HG03565 (cell line): ENCODE measurements at regions not wholly inside any gene's neighbourhood (a gene's known extent, or its start where the extent isn't known, plus 50 kb on each side); places are given as distances from the start of the nearest gene placed in this dataset.
"Not testable (repeated sequence)": the region's sequence is repeated elsewhere in the genome, so short reads cannot be mapped to it uniquely, and the experiment has no call there.

Experiments
- ATAC-seq: cut with Tn5 transposase; IDR thresholded peaks from one replicate; pipeline ENCODE4 v1.9.1; 2021; ENCODE audit warnings: mild to moderate bottlenecking, moderate library complexity; ENCODE audit not compliant: unreplicated experiment

DNA sequence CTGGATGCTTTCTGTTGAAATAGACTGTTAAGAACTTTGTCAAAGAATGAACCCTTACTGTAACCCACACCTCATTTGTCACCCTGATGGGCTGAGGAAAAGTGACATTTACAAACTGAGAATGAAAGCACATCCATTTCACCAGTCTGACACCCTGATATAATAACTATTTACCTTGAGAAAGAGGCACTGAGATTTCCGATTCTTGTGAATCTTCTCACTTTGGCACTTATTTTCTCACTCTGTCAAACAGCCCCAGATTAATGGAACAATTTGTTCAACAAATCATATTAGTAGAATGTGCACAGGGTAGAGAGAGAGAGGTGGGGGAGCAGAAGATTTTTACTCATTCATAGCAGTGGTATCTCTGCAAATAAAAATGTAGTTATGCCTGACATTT lies 606.9 kb downstream of the MCTP2 start:
- no peak for ATAC-seq

DNA sequence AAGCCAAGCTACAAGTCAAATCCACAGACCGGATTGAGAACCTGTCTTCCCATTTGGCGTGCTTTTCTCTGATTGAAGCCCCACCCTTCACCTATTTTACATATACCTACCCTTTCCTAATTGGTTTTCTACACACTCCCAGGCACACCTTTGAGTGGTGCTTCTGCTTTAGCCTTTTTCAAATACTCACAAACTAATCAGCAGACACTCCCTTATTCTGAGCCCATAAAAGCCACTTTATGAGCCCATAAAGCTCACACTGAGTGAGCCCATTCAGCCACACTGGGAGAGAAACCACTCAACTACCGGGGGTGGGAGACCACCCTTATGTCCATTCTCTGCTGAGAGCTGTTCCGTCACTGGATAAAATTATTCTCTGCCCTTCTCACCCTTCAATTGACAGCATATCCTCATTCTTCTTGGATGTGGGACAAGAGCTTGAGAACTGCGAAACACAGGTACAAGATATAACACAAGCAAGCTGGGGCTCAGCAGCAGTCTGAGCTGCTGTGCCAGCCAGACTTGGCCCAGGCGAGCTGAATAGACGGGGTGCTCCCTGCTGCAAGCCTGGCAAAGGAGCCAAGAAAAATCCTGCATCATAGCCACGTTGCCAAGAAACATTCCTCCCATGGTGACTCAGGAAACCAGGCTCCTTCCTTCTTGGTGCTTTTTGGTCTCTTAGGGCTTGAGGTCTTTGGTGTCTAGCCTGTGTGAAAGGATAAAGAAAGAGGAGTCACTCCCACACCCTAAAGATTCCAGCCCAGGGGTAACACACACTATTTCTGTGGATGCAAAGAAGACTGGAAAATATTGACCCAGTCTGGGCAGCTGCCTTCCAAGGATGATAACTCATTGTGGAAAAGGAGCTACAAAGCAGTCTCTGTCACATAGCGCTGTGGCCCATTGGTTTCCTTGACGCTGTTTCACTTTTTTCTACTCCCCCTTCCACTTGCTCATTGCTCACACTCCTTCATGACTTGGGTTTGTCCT lies 609.7 kb downstream of the MCTP2 start:
- ATAC-seq = no peak

DNA sequence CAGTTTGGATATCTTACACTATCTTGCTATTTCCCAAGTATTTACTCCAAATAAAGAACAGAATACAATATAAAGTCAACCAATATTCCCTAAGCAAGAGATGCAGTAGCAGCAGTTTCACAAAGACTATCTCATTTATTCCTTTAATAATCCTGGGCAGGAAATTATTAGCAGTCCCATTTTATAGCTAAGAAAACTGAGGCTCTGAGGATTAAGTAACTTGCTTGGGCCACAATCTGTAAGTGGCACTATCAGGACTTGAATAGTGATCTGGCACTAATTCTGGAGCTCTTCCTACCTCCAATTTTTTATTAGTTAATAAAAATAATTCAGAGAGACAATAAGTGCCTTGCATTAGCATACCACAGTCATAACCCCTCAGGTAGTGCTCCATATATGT lies 611.7 kb downstream of the MCTP2 start:
- ATAC-seq = no peak

DNA sequence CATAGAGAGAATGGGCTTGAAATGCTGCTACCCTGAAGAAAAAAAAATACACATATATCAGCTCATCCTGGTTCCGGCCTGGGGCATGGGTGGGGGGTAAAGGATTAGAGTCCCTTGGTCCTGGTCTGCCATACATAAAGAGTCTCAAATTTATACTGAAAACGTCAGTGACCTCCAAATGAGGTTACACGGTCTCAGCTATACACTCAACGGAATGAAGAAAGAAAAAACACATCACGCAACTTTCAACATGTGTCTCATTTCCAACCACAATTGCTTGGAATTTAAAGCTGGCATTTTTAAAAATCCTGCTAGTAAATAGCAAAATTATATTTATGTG lies 612.8 kb downstream of the MCTP2 start:
- no peak for ATAC-seq

DNA sequence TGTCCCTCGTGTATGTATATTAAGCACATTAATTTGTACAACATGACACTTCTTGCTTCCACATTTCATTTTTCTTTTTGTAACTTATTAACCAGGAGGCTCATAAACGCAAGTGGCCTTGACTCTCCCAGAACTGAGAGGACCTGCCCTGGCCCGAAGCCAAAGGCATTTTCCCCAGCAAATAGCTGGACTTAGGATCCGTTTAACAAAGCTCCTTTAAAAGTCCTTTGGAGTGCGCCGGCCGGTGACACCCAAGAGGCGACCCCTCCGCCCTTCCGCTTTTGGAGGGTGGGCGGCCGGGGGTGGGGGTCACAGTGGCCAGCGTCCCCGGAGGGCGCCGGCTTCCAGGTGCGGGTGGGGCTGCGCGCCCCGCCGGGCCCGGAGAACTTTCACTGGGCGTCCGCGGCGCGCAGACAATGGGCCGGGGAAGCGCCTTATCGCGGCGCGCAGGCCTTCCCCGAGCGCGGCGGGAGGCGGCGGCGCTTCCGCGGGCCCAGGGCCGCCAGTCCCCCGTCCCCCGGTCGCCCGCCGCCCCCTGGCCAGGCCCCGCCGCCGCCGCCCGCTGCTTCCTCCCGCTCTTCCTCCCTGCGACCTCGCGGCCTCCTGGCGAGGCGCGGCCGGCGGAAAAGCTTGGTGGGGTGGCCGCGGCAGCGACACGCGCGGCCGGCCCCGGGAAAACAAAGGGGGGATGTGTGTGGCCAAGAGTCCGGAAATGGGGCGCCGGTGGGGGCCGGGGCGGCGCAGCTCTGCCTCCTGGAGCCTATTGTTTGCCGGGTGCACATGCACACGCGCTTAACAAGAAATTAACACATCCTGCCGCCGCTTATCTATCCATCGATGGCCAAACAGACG lies 613.4 kb downstream of the MCTP2 start:
- no peak for ATAC-seq

DNA sequence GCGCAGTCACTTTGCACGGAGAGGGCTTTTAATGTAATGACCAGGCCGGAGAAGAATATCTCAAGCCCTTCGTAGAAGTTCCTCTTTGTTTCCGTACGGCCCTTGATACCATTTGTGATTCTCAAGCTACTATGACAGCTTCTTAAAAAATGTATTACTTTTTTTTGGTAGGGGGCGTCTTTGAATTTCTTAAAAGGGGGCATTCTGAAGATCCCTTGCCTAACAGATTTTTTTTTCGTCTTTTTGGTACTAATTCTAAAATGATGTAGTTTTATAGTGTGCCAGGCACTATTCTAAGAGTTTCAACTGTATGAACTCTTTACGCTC lies 614.0 kb downstream of the MCTP2 start:
- no peak for ATAC-seq

DNA sequence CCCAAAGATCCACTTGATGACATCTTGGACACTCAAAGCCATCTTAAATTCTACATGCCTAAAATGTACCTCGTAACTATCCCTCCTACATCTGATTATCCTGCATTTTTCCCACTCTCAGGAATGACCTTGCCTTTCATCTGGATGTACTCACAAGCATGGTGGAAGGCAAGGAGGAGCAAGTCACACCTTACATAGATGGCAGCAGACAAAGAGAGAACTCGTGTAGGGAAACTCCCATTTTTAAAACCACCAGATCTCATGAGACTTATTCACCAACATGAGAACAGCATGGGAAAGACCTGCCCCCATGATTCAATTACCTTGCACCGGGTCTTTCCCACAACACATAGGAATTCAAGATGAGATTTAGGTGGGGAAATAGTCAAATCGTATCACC lies 616.0 kb downstream of the MCTP2 start:
- ATAC-seq = no peak

DNA sequence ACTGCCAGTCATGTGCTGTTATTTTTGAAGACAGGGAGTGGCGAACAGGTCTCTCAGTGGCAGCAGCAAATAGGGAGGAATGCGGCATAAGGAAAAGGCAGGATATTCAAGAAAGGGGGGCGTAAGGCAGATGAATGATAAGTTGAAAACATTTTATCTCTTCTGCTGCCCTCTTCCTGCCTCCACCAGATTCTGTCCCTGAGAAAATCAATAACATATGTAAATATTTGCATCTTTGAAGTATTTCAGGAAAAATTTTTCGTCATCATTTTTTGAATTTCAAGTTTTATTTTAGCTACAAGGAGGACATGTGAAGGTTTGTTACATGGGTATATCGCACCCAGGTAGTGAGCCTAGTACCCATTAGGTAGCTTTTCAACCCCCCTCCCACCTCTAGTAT lies 616.7 kb downstream of the MCTP2 start:
- no peak for ATAC-seq

DNA sequence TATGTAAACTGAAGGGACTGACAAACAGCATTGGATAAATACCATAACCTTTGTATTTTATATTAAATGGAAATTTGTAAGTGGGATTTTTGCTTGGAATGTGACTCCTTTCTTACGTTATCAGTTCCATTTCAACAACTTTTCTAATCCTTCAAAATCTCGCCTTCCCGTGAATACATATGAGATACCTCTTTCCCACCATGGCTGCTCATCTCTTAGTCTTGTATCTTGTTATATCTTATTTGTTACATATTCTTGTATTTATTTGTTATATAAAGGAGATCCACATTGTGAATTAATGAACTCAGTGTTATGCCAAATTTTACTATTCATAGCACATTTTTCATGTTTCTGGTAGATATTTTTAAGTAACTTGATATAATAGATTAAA lies 623.7 kb downstream of the MCTP2 start:
- ATAC-seq = no peak

DNA sequence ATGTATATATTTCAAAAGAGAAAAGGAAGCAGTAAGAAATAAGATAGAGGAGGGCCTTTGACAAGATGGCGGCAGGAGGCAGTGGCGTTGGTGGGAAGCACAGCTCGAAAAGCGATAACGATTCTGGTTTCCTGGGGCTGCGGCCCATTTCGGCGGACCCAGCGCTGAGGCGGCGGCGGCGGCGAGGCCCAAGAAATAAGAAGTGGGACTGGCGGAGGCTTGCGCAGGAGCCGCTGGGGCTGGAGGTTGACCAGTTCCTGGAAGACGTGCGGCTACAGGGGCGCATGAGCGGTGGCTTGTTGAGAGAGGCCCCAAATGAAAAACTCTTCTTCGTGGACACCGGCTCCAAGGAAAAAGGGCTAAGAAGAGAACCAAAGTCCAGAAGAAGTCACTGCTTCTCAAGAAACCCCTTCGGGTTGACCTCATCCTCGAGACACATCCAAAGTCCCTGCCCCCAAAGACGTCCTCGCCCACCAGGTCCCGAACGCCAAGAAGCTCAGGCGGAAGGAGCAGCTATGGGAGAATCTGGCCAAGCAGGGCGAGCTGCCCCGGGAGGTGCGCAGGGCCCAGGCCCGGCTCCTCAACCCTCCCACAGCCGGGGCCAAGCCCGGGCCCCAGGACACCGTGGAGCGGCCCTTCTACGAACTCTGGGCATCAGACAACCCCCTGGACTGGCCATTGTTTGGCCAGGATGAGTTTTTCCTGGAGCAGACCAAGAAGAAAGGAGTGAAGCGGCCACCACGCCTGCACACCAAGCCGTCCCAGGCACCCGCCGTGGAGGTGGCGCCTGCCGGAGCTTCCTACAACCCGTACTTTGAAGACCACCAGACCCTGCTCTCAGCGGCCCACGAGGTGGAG lies 624.3 kb downstream of the MCTP2 start:
- ATAC-seq = no peak

DNA sequence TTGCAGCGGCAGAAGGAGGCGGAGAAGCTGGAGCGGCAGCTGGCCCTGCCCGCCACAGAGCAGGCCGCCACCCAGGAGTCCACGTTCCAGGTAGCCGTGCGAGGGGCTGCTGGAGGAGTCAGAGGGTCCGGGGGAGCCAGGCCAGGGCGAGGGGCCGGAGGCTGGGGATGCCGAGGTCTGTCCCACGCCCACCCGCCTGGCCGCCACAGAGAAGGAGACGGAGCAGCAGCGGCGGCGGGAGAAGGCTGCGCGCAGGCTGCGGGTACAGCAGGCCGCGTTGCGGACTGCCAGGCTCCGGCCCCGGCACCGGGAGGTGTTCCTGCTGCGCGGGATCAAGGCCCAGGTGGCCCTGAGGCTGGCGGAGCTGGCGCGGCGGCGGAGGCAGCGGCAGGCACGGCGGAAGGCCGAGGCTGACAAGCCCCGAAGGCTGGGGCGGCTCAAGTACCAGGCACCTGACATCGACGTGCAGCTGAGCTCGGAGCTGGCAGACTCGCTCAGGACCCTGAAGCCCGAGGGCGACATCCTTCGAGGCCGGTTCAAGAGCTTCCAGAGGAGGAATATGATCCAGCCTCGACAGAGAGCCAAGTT lies 625.0 kb downstream of the MCTP2 start:
- no peak for ATAC-seq

DNA sequence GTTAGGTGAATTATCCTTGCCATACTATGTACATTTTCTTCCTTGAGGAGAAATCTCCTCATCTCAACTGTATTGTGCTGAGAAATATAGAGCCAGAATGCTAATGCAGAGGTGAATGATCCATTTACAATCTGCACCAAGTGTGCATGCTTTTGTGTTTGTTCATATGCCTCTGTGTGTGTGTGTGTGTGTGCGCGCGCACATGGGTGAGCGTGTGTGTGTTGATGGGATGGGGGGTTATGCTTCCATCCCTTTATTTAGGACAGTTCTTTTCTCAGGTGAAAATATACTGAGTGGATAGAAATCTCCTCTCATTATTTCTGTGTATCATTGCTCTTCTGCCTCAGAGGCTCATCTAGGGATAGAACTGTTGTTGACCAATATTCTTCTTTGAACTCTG lies 626.1 kb downstream of the MCTP2 start:
- ATAC-seq = no peak

DNA sequence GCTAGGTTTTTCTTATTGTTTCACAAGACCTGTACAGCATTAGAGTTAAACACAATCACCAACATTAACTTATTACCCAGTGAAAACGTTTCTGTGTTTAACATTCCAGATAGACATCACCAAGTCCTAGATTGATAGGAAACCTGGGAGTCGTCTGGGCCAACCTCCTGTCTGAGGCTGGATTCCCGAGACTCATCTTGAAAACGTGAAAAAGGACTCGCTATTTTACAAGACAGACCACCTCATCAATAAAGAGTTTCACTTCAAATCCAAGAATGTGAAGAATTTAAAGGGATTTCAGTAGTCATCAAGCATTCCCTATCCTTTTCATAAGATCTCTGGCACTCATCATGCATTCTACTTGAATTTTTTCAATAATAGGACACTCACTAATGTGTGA lies 626.6 kb downstream of the MCTP2 start:
- ATAC-seq = no peak

DNA sequence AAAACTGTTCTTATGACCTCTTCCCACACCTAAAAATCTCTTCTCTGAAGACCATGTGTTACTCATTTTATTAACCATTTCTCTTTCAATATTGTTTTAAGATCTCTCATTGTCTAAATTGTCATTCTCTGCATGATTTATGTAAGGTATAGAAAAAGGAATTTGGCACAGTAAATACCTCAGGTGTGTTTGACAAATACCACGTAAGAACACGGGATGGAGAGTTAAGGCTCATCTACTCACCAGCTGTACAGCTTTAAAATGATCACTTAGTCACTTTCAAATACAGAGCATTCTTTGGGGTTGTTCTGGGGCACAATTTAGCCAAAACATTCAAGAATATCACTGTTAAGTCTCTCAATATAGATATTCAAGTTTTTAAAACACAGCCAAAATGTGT lies 627.1 kb downstream of the MCTP2 start:
- no peak for ATAC-seq

DNA sequence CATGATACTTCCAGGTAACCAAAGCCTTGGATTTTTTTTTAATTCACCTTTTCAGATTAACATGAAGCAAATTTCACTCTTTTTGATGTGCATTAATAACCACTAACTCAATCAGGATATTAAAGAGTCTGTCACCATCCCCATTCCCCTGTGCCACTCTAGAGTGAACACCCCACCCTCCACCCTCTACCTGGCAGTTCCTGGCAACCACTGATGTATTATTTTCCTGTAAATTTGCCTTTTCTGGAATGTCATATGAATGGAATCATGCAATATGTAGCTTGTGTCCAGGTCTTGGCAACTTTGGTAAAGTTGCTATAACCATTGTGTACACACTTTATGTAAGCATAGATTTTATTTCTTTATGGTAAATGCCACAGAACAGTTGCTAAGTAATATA lies 627.6 kb downstream of the MCTP2 start:
- ATAC-seq = no peak

DNA sequence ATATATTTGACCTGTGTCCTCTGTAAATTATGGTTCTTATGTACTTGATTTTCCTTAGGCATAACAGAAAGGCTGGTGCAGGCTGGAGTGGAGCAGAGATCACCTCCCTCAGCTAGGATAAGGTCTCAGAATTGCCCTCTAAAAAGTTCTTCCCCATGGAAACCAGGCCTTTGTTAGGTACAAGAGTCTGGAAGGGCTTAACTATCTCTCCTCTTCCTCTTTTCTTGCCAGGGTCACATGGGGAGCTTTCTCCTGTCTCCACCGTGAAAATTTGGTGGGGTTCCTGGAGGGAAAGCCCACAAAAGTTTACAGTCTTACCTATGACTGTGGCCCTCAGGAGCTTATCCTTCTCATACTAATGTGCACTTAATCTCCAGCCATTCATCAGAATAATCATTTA lies 633.2 kb downstream of the MCTP2 start:
- ATAC-seq = no peak

DNA sequence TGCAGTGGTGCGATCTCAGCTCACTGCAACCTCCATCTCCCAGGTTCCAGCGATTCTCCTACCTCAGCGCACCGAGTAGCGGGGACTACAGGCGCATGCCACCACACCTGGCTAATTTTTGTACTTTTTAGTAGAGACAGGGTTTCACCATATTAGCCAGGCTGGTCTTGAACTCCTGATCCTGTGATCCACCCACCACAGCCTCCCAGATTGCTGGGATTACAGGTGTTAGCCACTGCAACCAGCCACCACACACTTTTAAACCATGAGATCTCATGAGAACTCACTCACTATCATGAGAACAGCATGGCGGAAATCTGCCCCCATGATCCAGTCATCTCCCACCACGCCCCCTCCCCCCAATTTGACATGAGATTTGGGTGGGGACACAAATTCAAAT lies 636.9 kb downstream of the MCTP2 start:
- not testable (repeated sequence) for ATAC-seq

DNA sequence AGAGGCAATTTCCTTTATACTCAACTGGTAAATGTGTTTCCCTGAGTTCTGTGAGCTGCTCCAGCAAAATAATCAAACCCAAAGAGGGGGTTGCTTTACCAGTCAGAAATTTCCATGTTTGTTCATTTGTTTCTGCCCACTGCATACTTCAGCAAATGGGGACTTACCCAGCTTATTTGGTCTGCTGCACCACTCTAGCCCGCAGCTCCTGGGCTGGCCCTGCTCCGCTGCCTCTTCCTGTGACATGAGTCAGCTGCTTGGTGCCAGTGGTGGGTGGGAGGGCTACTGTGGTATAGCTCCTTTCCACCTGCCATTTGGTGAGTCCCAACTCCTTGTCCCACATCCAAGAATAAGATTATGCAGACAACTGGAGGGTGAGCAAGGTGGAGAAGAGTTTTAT lies 644.2 kb downstream of the MCTP2 start:
- ATAC-seq = no peak

DNA sequence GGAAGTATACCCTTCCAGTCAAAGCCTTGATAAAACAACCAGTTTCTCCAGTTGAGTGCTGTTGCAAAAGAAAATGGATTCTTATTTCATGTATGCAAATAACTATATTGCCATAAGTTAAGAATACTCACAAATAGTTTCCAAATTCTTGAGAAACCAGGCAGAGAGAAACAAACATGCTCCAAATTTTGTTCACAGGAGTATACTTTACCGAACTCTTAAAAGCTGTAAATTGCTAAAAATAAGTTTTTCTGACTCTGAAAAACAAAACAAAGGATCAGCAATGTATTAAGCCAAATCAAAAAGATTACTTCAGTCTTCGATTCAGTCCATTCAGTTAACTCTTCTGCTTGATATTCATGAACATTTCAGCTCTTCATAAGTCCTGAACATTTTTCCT lies 646.5 kb downstream of the MCTP2 start:
- no peak for ATAC-seq

DNA sequence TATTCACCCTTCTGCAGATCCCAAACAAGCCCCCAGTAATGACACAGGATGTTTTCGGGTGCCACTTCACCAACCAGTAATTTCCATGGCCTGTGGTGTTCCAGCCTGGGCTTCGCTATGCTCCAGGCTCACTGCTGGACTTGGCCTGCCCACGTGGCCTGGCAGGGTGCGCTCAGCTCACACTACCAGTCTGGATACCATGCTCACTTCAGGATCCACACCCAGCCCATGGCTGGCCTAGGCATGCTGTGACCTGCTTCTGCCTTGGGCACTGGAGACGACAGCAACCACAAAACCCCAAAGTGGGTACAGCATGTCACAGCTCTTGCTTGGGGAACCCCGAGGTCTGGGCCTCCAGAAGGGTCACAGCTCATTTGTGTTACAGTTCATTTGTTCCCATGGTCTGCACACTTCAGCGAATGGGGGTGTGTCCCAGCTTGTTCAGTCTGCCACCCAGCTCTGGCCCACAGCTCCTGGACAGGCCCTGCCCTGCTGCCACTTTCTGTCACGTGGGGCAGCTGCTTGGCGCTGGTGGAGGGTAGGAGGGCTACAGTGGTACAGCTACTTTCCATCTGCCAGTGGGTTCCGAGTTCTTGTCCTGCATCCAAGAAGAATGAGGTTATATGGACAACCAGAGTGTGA lies 650.8 kb downstream of the MCTP2 start:
- no peak for ATAC-seq
